Astrocyte (in vitro differentiated cells and primary cell): ENCODE measurements at regions not wholly inside any gene's neighbourhood (a gene's known extent, or its start where the extent isn't known, plus 50 kb on each side); places are given as distances from the start of the nearest gene placed in this dataset.

Experiments
- DNase-seq: peaks from one replicate; pipeline ENCODE4 v3.0.0-alpha.2; 2010; ENCODE audit warnings: low read depth
- FAIRE-seq: peaks from 2 replicates; lab custom pipeline; 2011; peaks lifted over from hg19 to GRCh38; lab: Jason Lieb, UNC
- H2AFZ ChIP-seq: 2 replicates; pipeline ENCODE4 v1.6.0; 2012; ENCODE audit warnings: low read depth, low read length, inconsistent platforms
- H3K27ac ChIP-seq: 2 replicates; pipeline ENCODE4 v1.5.1; 2011; ENCODE audit warnings: low read depth, low read length, inconsistent platforms
- H3K27me3 ChIP-seq: 2 replicates; pipeline ENCODE4 v1.6.0; 2011; ENCODE audit warnings: low read length, inconsistent platforms; ENCODE audit not compliant: insufficient read depth
- H3K36me3 ChIP-seq: 2 replicates; pipeline ENCODE4 v1.5.1; 2011; ENCODE audit warnings: low read length, inconsistent platforms; ENCODE audit not compliant: insufficient read depth
- H3K4me1 ChIP-seq: 2 replicates; pipeline ENCODE4 v1.5.1; 2011; ENCODE audit warnings: low read length, inconsistent platforms; ENCODE audit not compliant: insufficient read depth
- H3K4me2 ChIP-seq: 2 replicates; pipeline ENCODE4 v1.6.0; 2012; ENCODE audit warnings: low read length, inconsistent platforms
- H3K4me3 ChIP-seq: 2 replicates; pipeline ENCODE4 v1.5.1; 2011; ENCODE audit warnings: low read depth, mild to moderate bottlenecking, low read length, inconsistent platforms; ENCODE audit not compliant: insufficient read depth
- H3K79me2 ChIP-seq: 2 replicates; pipeline ENCODE4 v1.6.0; 2012; ENCODE audit warnings: mild to moderate bottlenecking, low read length, inconsistent platforms; ENCODE audit not compliant: insufficient read depth
- H3K9ac ChIP-seq: 2 replicates; pipeline ENCODE4 v1.6.0; 2012; ENCODE audit warnings: mild to moderate bottlenecking, low read length, inconsistent platforms
- H3K9me3 ChIP-seq: 2 replicates; pipeline ENCODE4 v1.5.1; 2012; ENCODE audit warnings: low read depth, mild to moderate bottlenecking, low read length, inconsistent platforms; ENCODE audit not compliant: insufficient read depth
- H4K20me1 ChIP-seq: 2 replicates; pipeline ENCODE4 v1.6.0; 2012; ENCODE audit warnings: low read length, inconsistent platforms; ENCODE audit not compliant: insufficient read depth
- H3K27ac Mint-ChIP-seq: one replicate; pipeline ENCODE4 v1.8.0; 2021; ENCODE audit warnings: mild to moderate bottlenecking, mixed read lengths; ENCODE audit not compliant: unreplicated experiment
- H3K27me3 Mint-ChIP-seq: one replicate; pipeline ENCODE4 v1.8.0; 2021; ENCODE audit warnings: low read depth, mixed read lengths; ENCODE audit not compliant: unreplicated experiment
- H3K36me3 Mint-ChIP-seq: one replicate; pipeline ENCODE4 v1.8.0; 2021; ENCODE audit warnings: low read depth, mixed read lengths; ENCODE audit not compliant: unreplicated experiment
- H3K4me1 Mint-ChIP-seq: one replicate; pipeline ENCODE4 v1.8.0; 2021; ENCODE audit warnings: low read depth, mixed read lengths; ENCODE audit not compliant: unreplicated experiment
- H3K4me3 Mint-ChIP-seq: one replicate; pipeline ENCODE4 v1.8.0; 2021; ENCODE audit warnings: mild to moderate bottlenecking, moderate library complexity, mixed read lengths; ENCODE audit not compliant: unreplicated experiment
- H3K9me3 Mint-ChIP-seq: one replicate; pipeline ENCODE4 v1.8.0; 2021; ENCODE audit warnings: mild to moderate bottlenecking, mixed read lengths; ENCODE audit not compliant: unreplicated experiment
- CTCF ChIP-seq: IDR thresholded peaks from 2 replicates; pipeline ENCODE4 v1.5.1; 2011; ENCODE audit warnings: low read depth, mild to moderate bottlenecking, inconsistent platforms, low read length, moderate library complexity; ENCODE audit not compliant: insufficient read depth
- EZH2 ChIP-seq: IDR thresholded peaks from 2 replicates; pipeline ENCODE4 v1.6.1; 2012; ENCODE audit warnings: mild to moderate bottlenecking, low read length, inconsistent platforms; ENCODE audit not compliant: insufficient read depth

GRCh38 chr10:118953598-118954393 is 75.7 kb upstream of the NANOS1 start:
- H3K36me3 ChIP-seq, result no peaks in the 10 kb centered on the region
- no peak for DNase-seq
- no peak overlapping the region for H2AFZ ChIP-seq
- H3K4me2 ChIP-seq, result no peak overlapping the region
- peaks cover 2% of the 10 kb centered on the region for H3K9me3 Mint-ChIP-seq
- no peaks in the 10 kb centered on the region for H3K9me3 ChIP-seq
- H3K27me3 ChIP-seq, result peaks cover 2% of the 10 kb centered on the region
- no peak overlapping the region for H3K4me3 Mint-ChIP-seq
- H3K27me3 Mint-ChIP-seq, result peaks cover 30% of the 10 kb centered on the region
- peaks cover 11% of the 10 kb centered on the region for H3K4me1 Mint-ChIP-seq
- H3K9ac ChIP-seq, result no peak overlapping the region
- H4K20me1 ChIP-seq, result no peaks in the 10 kb centered on the region
- no peak overlapping the region for H3K27ac Mint-ChIP-seq
- H3K36me3 Mint-ChIP-seq, result no peaks in the 10 kb centered on the region
- no peak overlapping the region for H3K4me3 ChIP-seq
- H3K79me2 ChIP-seq, result no peaks in the 10 kb centered on the region
- no peak overlapping the region for H3K27ac ChIP-seq
- H3K4me1 ChIP-seq, result peaks cover 10% of the 10 kb centered on the region
- no peak for TF ChIP-seq EZH2
- no peak for TF ChIP-seq CTCF
- FAIRE-seq, result no peak

GRCh38 chr10:118955531-118955930 is 74.0 kb upstream of the NANOS1 start:
- Mint-ChIP-seq H3K36me3 (no peaks in the 10 kb centered on the region), H3K4me3 (no peak overlapping the region), H3K9me3 (peaks cover 4% of the 10 kb centered on the region), H3K4me1 (peaks cover 12% of the 10 kb centered on the region), H3K27ac (no peak overlapping the region), H3K27me3 (peaks cover 30% of the 10 kb centered on the region)
- Histone ChIP-seq H3K27me3 (peaks cover 2% of the 10 kb centered on the region), H3K9me3 (no peaks in the 10 kb centered on the region), H3K79me2 (no peaks in the 10 kb centered on the region), H2AFZ (no peak overlapping the region), H3K4me2 (no peak overlapping the region), H3K4me3 (no peak overlapping the region), H3K4me1 (peaks cover under 1% of the 10 kb centered on the region), H3K36me3 (no peaks in the 10 kb centered on the region), H4K20me1 (no peaks in the 10 kb centered on the region), H3K9ac (no peak overlapping the region), H3K27ac (no peak overlapping the region)
- DNase-seq, result no peak
- no peak for FAIRE-seq
- TF ChIP-seq CTCF (no peak), EZH2 (no peak)
